Choroid plexus epithelial cell (primary cell): ENCODE measurements at regions not wholly inside any gene's neighbourhood (a gene's known extent, or its start where the extent isn't known, plus 50 kb on each side); places are given as distances from the start of the nearest gene placed in this dataset.
A peak's percentile ranks its signal among the peaks of the same experiment; 100 is the strongest.
"Not testable (repeated sequence)": the region's sequence is repeated elsewhere in the genome, so short reads cannot be mapped to it uniquely, and the experiment has no call there.

Source experiments
- DNase-seq: peaks from one replicate; pipeline ENCODE4 v3.0.0-alpha.2; 2010; ENCODE audit warnings: low read depth
- H3K4me3 ChIP-seq: 2 replicates; pipeline ENCODE4 v1.5.1; 2011; ENCODE audit warnings: low read depth, mild to moderate bottlenecking, control low read depth, low read length, moderate library complexity
- CTCF ChIP-seq: conservative IDR thresholded peaks from 2 replicates; pipeline ENCODE4 v1.5.1; 2011; ENCODE audit warnings: low read depth, mild to moderate bottlenecking, control low read depth, inconsistent platforms, low read length, moderate library complexity

- no peak for TF ChIP-seq CTCF
- DNase-seq = peak; percentile 33
Observed at GRCh38 chr1:198845851-198846250, 207.0 kb downstream of the PTPRC start.

GRCh38 chr1:198846556-198846955 is 207.7 kb downstream of the PTPRC start:
- DNase-seq = no peak
- no peak overlapping the region for H3K4me3 ChIP-seq
- no peak for TF ChIP-seq CTCF

More at GRCh38 chr1:198845851-198846250, 207.0 kb downstream of the PTPRC start:
- H3K4me3 ChIP-seq = no peak overlapping the region

GRCh38 chr1:198848206-198848605 is 209.4 kb downstream of the PTPRC start:
- TF ChIP-seq CTCF = no peak
- H3K4me3 ChIP-seq = no peak overlapping the region
- DNase-seq = peak; percentile 44

GRCh38 chr1:198848649-198849048 is 209.8 kb downstream of the PTPRC start:
- TF ChIP-seq CTCF = no peak
- peak; percentile 42 for DNase-seq

GRCh38 chr1:198849093-198849492 is 210.3 kb downstream of the PTPRC start:
- H3K4me3 ChIP-seq = no peak overlapping the region
- no peak for DNase-seq
- TF ChIP-seq CTCF = no peak

More at GRCh38 chr1:198848649-198849048, 209.8 kb downstream of the PTPRC start:
- no peak overlapping the region for H3K4me3 ChIP-seq

- TF ChIP-seq CTCF = no peak
- no peak for DNase-seq
- H3K4me3 ChIP-seq = no peak overlapping the region
Observed at GRCh38 chr1:198850196-198850595, 211.4 kb downstream of the PTPRC start.

- DNase-seq, H3K4me3 ChIP-seq: not testable (repeated sequence)
Observed at GRCh38 chr1:198850966-198851365, 212.1 kb downstream of the PTPRC start.

- DNase-seq = no peak
- TF ChIP-seq CTCF = no peak
- no peak overlapping the region for H3K4me3 ChIP-seq
Observed at GRCh38 chr1:198856601-198857000, 217.8 kb downstream of the PTPRC start.
